Upper lobe of left lung (tissue), 4 donors: ENCODE measurements at regions not wholly inside any gene's neighbourhood (a gene's known extent, or its start where the extent isn't known, plus 50 kb on each side); places are given as distances from the start of the nearest gene placed in this dataset.

Experiments
- CTCF ChIP-seq, 6 experiments: fragments of 450-650 bp in 4 of 6; fragments of 200-600 bp in 2 of 6; sonication (generic) in 2 of 6; IDR thresholded peaks; one replicate each; pipeline ENCODE4 v1.5.1; 2016 to 2019; ENCODE audit warnings: antibody characterized with exemption in 6 of 6
- POLR2A ChIP-seq, 4 donors: fragments of 450-650 bp; IDR thresholded peaks; one replicate each; pipeline ENCODE4 v1.5.1; 2016 to 2017; ENCODE audit warnings: antibody characterized with exemption in 4 of 4, mild to moderate bottlenecking in 2 of 4
- POLR2AphosphoS5 ChIP-seq, 2 donors: sonication (generic); formaldehyde crosslinking; IDR thresholded peaks; one replicate each; pipeline ENCODE4 v1.5.1; 2017; ENCODE audit warnings: antibody characterized with exemption in 2 of 2

DNA sequence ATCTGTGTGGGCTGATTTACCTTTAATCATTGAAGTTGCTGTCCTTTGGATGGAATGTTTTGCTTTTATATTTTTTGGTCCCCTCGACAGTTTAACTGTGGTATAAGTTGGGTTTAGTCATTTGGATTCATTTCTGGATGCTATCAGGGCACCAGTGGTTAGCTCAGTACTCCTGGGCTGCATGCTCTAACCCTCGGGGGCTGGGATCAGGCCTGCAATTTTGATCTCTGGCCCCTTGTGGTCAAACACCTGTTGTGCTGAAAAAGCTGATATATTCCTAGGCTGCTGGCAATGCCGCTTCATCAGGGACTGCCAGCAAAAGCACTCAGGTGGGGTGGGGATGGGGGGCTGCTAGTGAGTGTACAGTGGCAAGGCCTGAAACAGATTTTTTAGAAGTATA lies 440.4 kb upstream of the RIOK2 start:
- TF ChIP-seq CTCF (IDR thresholded peaks at IDR 0.05) (no peak), POLR2AphosphoS5 (IDR thresholded peaks at IDR 0.05) (no peak), POLR2A (IDR thresholded peaks at IDR 0.05) (no peak)
